ENCODE measurements at regions not wholly inside any gene's neighbourhood (a gene's known extent, or its start where the extent isn't known, plus 50 kb on each side); places are given as distances from the start of the nearest gene placed in this dataset.

DNA sequence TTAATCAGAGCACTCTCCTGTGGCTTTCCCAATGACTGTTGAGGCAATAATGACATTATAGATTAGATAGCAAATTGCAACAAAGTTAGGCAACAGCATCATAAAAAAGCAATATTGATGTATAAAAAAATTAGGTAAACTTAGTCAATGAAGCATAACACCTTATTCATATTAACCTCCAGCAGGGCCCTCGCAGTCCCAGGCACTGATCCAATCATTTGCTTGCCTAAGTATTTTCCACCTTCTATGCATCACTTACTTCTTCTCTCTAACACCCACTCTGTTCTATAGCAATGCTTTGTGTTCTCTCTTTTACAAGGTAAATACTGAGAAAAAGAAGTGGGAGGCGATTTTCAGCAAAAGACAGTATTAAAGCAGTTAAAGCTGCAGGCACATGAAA lies 833.5 kb upstream of the ADGRL3 start (continued):
- no peak for TF ChIP-seq HDAC2 (IDR thresholded peaks at IDR 0.05; ENCODE audit: borderline replicate concordance in 1 of 2, low read depth in 2 of 2, low read length in 2 of 2)
- no peak for TF ChIP-seq CTBP2 (IDR thresholded peaks at IDR 0.05; ENCODE audit: borderline replicate concordance, insufficient read depth, insufficient read length, low read length)
- no peak for TF ChIP-seq PHF8 (conservative IDR thresholded peaks at IDR 0.05; ENCODE audit: low read depth, low read length)
- TF ChIP-seq SUZ12 (IDR thresholded peaks at IDR 0.05; ENCODE audit: low read length), result no peak
